GM12878 (cell line): ENCODE measurements at regions not wholly inside any gene's neighbourhood (a gene's known extent, or its start where the extent isn't known, plus 50 kb on each side); places are given as distances from the start of the nearest gene placed in this dataset.

Experiments used
- NFIC ChIP-seq: IDR thresholded peaks from 2 replicates; pipeline ENCODE4 v1.6.1; 2012; ENCODE audit warnings: low read depth, mild to moderate bottlenecking, inconsistent platforms, low read length, moderate library complexity
- POLR2A ChIP-seq: IDR thresholded peaks from 2 replicates; pipeline ENCODE4 v1.6.1; 2011; ENCODE audit warnings: low read depth, mild to moderate bottlenecking, low read length
- RAD21 ChIP-seq: IDR thresholded peaks from 2 replicates; pipeline ENCODE4 v1.6.1; 2011; ENCODE audit warnings: mild to moderate bottlenecking, low read depth, low read length, moderate library complexity; ENCODE audit not compliant: insufficient read depth
- ZNF24 ChIP-seq: fragments of 450-650 bp; IDR thresholded peaks from 2 replicates; pipeline ENCODE4 v1.6.1; 2017; ENCODE audit warnings: antibody characterized with exemption, mild to moderate bottlenecking
- TF ChIP-seq, protein P1 (sequence below): IDR thresholded peaks from 2 replicates; pipeline ENCODE4 v1.6.1; 2011; ENCODE audit warnings: low read depth, low read length, improper control_type of control experiment, borderline replicate concordance
- TF ChIP-seq, protein P2 (sequence below), 3 experiments: IDR thresholded peaks in 2 of 3; conservative IDR thresholded peaks in 1 of 3; 2 replicates each; pipeline ENCODE4 v1.5.1; 2011; ENCODE audit warnings: low read depth in 3 of 3, low read length in 3 of 3, mild to moderate bottlenecking in 3 of 3, control low read depth in 2 of 3, moderate library complexity in 2 of 3, inconsistent platforms in 1 of 3, mixed read lengths in 1 of 3; ENCODE audit not compliant: control insufficient read depth in 2 of 3, insufficient read depth in 1 of 3; ENCODE audit errors: extremely low read depth in 1 of 3

DNA sequence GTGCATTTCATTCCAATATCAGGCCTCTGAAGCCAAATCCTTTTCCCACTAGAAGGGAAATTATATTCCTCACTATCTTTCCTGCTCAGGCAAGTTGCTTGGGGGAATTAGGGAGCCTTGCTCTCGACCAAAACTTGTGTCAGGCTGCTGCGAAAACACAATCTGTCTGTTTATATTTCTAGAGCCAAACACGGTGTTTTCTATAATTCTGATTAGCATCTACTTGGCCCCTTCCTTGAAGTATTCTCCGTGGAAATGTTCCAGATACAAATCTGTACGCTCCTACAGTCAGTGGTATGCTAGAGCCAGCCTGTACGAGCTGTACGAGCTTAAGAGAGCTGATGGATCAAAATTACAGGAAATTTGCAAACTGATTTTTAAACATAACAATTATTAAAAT is 299.3 kb upstream of the SALL1 start:
- TF ChIP-seq POLR2A (no peak), ZNF24 (no peak), RAD21 (no peak), NFIC (no peak)
- TF ChIP-seq, protein P1, sequence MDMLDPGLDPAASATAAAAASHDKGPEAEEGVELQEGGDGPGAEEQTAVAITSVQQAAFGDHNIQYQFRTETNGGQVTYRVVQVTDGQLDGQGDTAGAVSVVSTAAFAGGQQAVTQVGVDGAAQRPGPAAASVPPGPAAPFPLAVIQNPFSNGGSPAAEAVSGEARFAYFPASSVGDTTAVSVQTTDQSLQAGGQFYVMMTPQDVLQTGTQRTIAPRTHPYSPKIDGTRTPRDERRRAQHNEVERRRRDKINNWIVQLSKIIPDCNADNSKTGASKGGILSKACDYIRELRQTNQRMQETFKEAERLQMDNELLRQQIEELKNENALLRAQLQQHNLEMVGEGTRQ, result no peak
- TF ChIP-seq, protein P2, sequence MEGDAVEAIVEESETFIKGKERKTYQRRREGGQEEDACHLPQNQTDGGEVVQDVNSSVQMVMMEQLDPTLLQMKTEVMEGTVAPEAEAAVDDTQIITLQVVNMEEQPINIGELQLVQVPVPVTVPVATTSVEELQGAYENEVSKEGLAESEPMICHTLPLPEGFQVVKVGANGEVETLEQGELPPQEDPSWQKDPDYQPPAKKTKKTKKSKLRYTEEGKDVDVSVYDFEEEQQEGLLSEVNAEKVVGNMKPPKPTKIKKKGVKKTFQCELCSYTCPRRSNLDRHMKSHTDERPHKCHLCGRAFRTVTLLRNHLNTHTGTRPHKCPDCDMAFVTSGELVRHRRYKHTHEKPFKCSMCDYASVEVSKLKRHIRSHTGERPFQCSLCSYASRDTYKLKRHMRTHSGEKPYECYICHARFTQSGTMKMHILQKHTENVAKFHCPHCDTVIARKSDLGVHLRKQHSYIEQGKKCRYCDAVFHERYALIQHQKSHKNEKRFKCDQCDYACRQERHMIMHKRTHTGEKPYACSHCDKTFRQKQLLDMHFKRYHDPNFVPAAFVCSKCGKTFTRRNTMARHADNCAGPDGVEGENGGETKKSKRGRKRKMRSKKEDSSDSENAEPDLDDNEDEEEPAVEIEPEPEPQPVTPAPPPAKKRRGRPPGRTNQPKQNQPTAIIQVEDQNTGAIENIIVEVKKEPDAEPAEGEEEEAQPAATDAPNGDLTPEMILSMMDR (IDR thresholded peaks at IDR 0.05 in 2 of 3, conservative IDR thresholded peaks at IDR 0.05 in 1 of 3; ENCODE audit: control insufficient read depth in 2 of 3, extremely low read depth in 1 of 3, insufficient read depth in 1 of 3, low read depth in 3 of 3, low read length in 3 of 3), result no peak
